ENCODE measurements at regions not wholly inside any gene's neighbourhood (a gene's known extent, or its start where the extent isn't known, plus 50 kb on each side); places are given as distances from the start of the nearest gene placed in this dataset.

- Histone ChIP-seq H3K36me3 (ENCODE audit: control insufficient read depth, insufficient read depth, low read length) (no peaks in the 10 kb centered on the region), H3K27me3 (replicated peaks; ENCODE audit: control insufficient read depth, insufficient read depth, low read length) (no peaks in the 10 kb centered on the region), H3K4me3 (replicated peaks; ENCODE audit: low read depth, low read length) (no peak overlapping the region)
- DNase-seq (ENCODE audit: extremely low read depth, insufficient read length), result no peak
- no peak for TF ChIP-seq CTCF (IDR thresholded peaks at IDR 0.05; ENCODE audit: insufficient read depth, low read length, poor library complexity, severe bottlenecking)
These were observed 136.7 kb upstream of the CDH2 start for GRCh38 chr18:28313602-28314001.

- H3K4me3 ChIP-seq (replicated peaks; ENCODE audit: low read depth, low read length), result no peak overlapping the region
- no peak for DNase-seq (ENCODE audit: extremely low read depth, insufficient read length)
- no peaks in the 10 kb centered on the region for H3K36me3 ChIP-seq (ENCODE audit: control insufficient read depth, insufficient read depth, low read length)
- no peaks in the 10 kb centered on the region for H3K27me3 ChIP-seq (replicated peaks; ENCODE audit: control insufficient read depth, insufficient read depth, low read length)
- no peak for TF ChIP-seq CTCF (IDR thresholded peaks at IDR 0.05; ENCODE audit: insufficient read depth, low read length, poor library complexity, severe bottlenecking)
These were observed 111.9 kb upstream of the CDH2 start for GRCh38 chr18:28288784-28289183.

GRCh38 chr18:28287146-28287545, 110.2 kb upstream of the CDH2 start:
- H3K4me3 ChIP-seq (replicated peaks; ENCODE audit: low read depth, low read length), result no peak overlapping the region
- H3K36me3 ChIP-seq (ENCODE audit: control insufficient read depth, insufficient read depth, low read length), result no peaks in the 10 kb centered on the region
- no peak for TF ChIP-seq CTCF (IDR thresholded peaks at IDR 0.05; ENCODE audit: insufficient read depth, low read length, poor library complexity, severe bottlenecking)
- DNase-seq (ENCODE audit: extremely low read depth, insufficient read length), result no peak
- no peaks in the 10 kb centered on the region for H3K27me3 ChIP-seq (replicated peaks; ENCODE audit: control insufficient read depth, insufficient read depth, low read length)

- TF ChIP-seq CTCF (IDR thresholded peaks at IDR 0.05; ENCODE audit: insufficient read depth, low read length, poor library complexity, severe bottlenecking), result no peak
- DNase-seq (ENCODE audit: extremely low read depth, insufficient read length), result no peak
- H3K36me3 ChIP-seq (ENCODE audit: control insufficient read depth, insufficient read depth, low read length), result no peaks in the 10 kb centered on the region
- no peak overlapping the region for H3K4me3 ChIP-seq (replicated peaks; ENCODE audit: low read depth, low read length)
- no peaks in the 10 kb centered on the region for H3K27me3 ChIP-seq (replicated peaks; ENCODE audit: control insufficient read depth, insufficient read depth, low read length)
These were observed 107.2 kb upstream of the CDH2 start for GRCh38 chr18:28284132-28284531.

GRCh38 chr18:28281400-28281799, 104.5 kb upstream of the CDH2 start:
- TF ChIP-seq CTCF (IDR thresholded peaks at IDR 0.05; ENCODE audit: insufficient read depth, low read length, poor library complexity, severe bottlenecking), result no peak
- no peak overlapping the region for H3K4me3 ChIP-seq (replicated peaks; ENCODE audit: low read depth, low read length)
- no peaks in the 10 kb centered on the region for H3K27me3 ChIP-seq (replicated peaks; ENCODE audit: control insufficient read depth, insufficient read depth, low read length)
- DNase-seq (ENCODE audit: extremely low read depth, insufficient read length), result no peak
- H3K36me3 ChIP-seq (ENCODE audit: control insufficient read depth, insufficient read depth, low read length), result no peaks in the 10 kb centered on the region

GRCh38 chr18:28269750-28270149, 92.8 kb upstream of the CDH2 start:
- H3K27me3 ChIP-seq (replicated peaks; ENCODE audit: control insufficient read depth, insufficient read depth, low read length), result no peaks in the 10 kb centered on the region
- H3K36me3 ChIP-seq (ENCODE audit: control insufficient read depth, insufficient read depth, low read length), result no peaks in the 10 kb centered on the region
- no peak for TF ChIP-seq CTCF (IDR thresholded peaks at IDR 0.05; ENCODE audit: insufficient read depth, low read length, poor library complexity, severe bottlenecking)
- H3K4me3 ChIP-seq (replicated peaks; ENCODE audit: low read depth, low read length), result no peak overlapping the region
- DNase-seq (ENCODE audit: extremely low read depth, insufficient read length), result no peak
